D721Med (cell line): ENCODE measurements at regions not wholly inside any gene's neighbourhood (a gene's known extent, or its start where the extent isn't known, plus 50 kb on each side); places are given as distances from the start of the nearest gene placed in this dataset.

Experiments
- DNase-seq: peaks from one replicate; pipeline ENCODE4 v3.0.0; 2011; ENCODE audit warnings: low spot score; ENCODE audit not compliant: insufficient read length
- FAIRE-seq: peaks from 2 replicates; lab custom pipeline; 2011; peaks lifted over from hg19 to GRCh38; lab: Jason Lieb, UNC
- TF ChIP-seq, protein P1 (sequence below): IDR thresholded peaks from 2 replicates; pipeline ENCODE4 v1.5.1; 2012; ENCODE audit warnings: mild to moderate bottlenecking, control low read depth; ENCODE audit not compliant: insufficient read depth; ENCODE audit errors: missing control alignments

- DNase-seq, result no peak
- no peak for FAIRE-seq
- TF ChIP-seq, protein P1, sequence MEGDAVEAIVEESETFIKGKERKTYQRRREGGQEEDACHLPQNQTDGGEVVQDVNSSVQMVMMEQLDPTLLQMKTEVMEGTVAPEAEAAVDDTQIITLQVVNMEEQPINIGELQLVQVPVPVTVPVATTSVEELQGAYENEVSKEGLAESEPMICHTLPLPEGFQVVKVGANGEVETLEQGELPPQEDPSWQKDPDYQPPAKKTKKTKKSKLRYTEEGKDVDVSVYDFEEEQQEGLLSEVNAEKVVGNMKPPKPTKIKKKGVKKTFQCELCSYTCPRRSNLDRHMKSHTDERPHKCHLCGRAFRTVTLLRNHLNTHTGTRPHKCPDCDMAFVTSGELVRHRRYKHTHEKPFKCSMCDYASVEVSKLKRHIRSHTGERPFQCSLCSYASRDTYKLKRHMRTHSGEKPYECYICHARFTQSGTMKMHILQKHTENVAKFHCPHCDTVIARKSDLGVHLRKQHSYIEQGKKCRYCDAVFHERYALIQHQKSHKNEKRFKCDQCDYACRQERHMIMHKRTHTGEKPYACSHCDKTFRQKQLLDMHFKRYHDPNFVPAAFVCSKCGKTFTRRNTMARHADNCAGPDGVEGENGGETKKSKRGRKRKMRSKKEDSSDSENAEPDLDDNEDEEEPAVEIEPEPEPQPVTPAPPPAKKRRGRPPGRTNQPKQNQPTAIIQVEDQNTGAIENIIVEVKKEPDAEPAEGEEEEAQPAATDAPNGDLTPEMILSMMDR, result no peak
Measured at GRCh38 chr15:95741830-95742229, 588.7 kb upstream of the NR2F2 start.

DNA sequence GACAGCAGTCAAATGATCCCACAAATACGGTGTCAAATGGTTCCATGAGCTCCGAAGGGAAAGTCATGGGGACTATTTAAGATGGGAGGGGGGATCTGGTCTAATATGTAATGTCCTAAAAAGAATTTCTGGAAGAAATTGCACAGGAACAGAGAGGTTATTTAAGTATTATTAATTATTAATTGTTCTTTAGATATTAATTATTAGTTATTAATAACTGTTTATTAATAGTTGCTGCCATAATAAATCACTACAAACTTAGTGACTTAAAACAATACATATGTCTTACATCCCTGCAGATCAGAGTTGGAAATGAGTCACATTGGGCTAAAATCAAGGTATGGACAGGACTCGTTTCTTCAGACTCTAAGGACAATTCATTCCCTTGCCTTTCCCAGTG, 588.2 kb upstream of the NR2F2 start:
- TF ChIP-seq, protein P1, result no peak
- FAIRE-seq (no peak), DNase-seq (no peak)

DNA sequence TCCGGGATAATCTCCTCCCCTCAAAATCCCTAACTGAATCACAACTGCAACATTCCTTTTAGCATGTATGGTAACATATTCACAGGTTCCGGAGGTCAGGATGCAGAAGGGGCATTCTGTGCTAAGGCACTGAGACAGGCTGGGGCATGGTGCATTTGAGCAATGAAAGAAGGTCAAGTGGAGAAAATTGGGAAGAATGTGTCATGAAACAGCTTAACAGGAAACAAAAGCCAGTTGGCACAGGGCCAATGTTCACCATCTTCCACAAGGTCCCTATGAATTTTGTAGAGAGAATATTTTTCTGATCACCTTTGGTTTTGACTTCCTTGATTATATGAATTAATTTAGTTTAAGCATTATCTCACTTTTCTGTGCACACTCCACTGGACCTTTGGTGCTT, 587.7 kb upstream of the NR2F2 start:
- TF ChIP-seq, protein P1, result no peak
- FAIRE-seq, result no peak
- no peak for DNase-seq

- FAIRE-seq (no peak), DNase-seq (no peak)
- TF ChIP-seq, protein P1, result no peak
Measured at GRCh38 chr15:95757171-95757570, 573.3 kb upstream of the NR2F2 start.

DNA sequence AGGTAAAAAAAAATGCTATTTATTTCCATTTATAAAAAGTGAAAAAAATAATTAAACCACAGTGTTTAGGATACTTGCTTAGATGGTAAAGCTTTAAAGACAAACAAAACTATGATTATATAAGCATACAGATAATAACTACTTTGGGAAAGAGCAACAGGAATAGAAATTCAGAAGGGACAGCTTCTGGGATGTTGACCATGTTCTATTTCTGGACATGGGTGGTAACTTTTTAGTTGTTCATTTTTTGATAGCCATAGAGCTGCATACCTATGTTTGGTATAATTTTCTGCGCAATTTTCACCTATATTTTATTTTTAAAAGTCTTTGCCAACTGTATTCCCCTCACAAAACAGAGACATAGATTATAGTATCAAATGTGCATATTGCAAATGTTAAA, 572.0 kb upstream of the NR2F2 start:
- DNase-seq (no peak), FAIRE-seq (no peak)
- TF ChIP-seq, protein P1, result no peak

DNA sequence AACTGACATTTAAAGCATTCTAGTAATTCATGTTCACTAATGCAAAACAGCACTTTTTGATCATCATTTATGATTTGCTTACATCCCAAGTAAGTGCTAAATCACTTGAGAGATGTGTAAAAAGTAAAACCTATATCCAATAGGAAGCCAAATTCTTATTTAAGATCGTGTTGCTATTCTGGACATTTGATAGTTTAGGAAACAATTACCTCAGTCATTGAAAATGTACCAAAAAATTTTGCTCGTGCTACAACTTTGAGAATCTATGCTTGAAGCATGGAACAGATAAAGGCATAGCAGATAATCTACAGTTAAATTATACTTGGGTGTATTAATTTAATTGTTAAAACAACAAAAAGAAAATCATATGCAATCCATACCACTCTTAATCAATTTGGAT, 571.6 kb upstream of the NR2F2 start:
- no peak for DNase-seq
- no peak for FAIRE-seq
- TF ChIP-seq, protein P1, result no peak

GRCh38 chr15:95760508-95760907, 570.0 kb upstream of the NR2F2 start:
- TF ChIP-seq, protein P1, result no peak
- no peak for DNase-seq
- FAIRE-seq, result no peak
